ENCODE measurements at regions not wholly inside any gene's neighbourhood (a gene's known extent, or its start where the extent isn't known, plus 50 kb on each side); places are given as distances from the start of the nearest gene placed in this dataset.

DNA sequence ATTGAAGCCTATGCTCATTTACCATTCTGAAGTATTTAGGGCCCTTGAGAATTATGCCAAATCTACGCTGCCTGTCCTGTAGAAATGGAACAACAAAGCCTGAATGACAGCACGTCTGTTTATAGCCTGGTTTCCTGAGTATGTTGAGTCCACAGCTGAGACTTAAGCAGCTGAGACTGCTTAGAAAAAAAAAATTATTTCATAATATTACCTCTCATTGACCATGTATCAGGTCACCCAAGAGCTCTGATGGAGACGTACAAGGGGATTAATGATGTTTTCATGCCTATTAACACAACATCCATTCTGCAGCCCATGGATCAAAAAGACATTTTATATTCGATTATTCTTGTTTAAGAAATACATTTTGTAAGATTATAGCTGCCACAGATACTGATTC is 387.2 kb upstream of the NCAM2 start:
- no peak for DNase-seq

GRCh38 chr21:20613654-20614053 is 384.6 kb upstream of the NCAM2 start:
- no peak for DNase-seq

DNA sequence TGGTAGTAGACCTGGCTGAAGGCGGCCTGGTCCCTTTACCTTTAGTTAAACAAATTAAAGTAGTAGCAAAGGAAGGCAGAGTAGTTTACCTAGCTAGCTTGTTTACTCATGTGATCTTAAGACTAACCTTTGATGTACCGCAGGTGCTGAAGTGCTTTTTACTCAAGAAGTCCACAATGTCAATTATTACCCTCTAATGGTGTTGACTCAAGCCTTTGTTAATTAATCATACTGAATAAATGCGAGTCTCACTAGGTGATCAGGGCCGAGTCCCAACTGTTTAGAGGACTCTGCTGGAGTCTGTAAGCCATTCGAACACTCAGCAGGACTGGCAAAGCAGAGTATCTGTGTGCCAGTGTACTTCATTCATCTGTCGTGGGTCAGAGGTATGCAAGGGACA is 381.1 kb upstream of the NCAM2 start:
- DNase-seq, result no peak

DNA sequence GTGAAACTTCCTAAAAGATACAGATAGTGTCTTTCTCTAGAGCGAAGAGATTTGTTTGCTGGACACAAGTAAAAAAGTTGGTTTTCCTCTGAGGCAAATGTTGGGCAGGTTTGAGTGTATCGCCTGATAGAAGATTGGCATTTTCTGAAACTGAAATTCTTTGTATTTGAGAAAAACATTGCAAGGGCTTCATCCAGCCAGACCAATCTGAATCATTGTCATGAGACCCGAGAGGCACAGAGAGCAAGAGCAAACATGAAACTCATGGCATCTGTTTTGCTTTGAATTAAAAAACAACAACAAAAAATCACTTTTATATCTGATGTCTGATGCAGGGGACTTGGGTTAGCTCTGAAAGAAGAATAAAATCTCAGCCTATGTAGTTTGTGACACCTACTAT is 379.3 kb upstream of the NCAM2 start:
- DNase-seq, result no peak

DNA sequence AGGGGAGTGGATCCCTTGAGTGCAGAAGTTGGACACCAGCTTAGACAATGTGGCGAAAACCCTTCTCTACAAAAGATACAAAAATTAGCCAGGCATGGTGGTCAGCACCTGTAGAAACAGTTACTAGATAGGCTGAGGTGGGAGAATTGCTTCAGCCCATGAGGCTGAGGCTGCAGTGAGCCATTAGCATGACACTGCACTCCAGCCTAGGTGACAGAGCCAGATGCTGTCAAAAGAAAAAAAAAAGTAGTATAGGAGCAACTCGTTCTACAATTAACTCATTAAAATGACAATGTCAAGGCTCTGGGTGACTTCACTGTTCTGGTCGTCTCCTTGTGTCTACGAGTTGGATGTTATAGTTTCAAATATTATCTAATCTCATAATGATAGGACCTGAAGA is 370.6 kb upstream of the NCAM2 start:
- DNase-seq, result no peak

- DNase-seq, result no peak
Measured at GRCh38 chr21:20631633-20632032, 366.6 kb upstream of the NCAM2 start.

DNA sequence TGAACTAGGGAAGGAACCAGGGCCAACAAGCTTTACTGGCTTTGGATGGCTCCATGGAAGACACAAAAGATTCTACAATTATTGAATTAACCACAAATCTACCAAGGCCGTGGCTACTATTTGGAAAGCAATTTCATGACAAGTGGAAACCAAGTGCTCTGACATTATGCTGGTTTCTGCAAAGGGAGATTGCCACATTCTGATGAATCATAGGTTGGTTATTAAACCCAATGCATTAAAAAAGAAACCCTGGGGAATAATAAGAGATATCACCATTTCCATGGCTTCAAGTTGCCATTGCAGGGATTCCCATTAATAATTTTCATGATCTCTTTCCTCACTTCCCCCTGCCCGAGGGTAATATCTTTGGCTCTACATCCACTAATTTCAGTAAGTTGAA is 359.2 kb upstream of the NCAM2 start:
- no peak for DNase-seq

DNA sequence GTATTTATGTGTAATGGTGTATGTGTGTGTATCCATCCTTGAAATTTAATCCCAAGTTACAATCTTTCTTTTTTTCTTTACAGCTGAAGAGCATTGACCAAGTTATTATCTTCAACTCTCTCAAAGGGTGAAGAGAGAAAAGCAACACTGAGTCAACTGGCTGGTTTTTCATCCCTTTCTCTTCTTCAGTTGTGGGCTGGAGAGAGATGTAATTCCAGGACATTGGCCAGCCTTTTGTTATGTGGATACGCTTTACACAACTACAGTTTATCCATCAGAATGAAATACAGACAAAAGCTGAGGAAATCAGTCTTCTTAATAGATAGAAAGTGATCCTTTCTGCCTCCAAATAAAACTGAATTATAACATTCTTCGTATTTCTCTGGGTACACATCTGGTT is 357.0 kb upstream of the NCAM2 start:
- DNase-seq, result no peak

DNA sequence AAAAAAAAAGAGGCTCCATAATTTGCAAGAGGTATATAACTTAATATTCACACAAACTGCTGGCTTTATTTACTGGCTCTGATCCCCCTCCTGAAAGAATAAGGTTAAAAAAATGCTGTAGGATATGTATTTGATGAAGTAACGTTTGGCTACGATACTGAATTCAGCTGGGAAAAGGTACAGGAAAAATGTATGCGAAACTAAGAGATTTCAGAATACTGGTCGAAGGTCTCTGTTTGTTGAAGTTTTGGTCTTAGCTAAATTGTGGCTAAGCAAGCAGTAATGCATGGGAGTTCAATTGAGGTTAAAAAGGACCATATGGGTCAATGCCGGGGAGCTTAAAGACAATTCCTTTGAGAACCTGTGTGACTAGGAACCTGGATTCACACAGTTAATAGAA is 355.5 kb upstream of the NCAM2 start:
- no peak for DNase-seq

- no peak for DNase-seq
Measured at GRCh38 chr21:20644552-20644951, 353.7 kb upstream of the NCAM2 start.

- no peak for DNase-seq
Measured at GRCh38 chr21:20645344-20645743, 352.9 kb upstream of the NCAM2 start.

DNA sequence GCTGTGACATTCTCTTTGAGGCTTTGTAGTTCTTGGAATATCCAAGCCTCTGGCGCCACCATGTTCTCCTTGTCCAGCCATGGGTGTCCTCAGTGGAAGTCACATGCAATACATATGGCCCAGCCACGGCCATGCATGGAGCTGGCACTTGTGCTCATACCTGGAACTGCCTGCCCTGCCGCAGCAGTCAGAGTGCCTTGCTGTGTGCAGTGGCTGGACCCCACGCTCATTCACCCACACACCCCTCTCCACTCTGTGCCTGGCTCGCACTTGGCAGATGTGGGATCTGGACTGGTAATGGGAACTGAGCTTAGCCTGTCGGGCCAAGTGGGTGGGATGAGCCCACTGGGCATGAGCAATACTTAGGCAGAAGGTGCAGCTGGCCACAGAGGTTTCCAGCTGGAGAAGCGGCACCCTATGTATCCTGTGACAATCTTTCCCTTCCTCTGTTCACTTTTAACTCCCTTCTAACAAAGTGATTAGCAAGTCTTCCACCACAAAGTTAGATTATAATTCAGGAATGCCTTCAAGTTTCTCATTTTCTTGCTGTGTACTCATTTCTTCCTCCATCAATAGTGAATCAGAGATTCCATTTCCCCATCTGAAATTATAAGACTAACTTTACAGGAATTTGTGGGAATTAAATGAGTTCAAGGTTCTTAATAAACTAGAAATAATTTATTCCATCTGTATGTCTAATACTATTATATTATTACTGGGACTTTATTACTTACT is 351.6 kb upstream of the NCAM2 start:
- no peak for DNase-seq

GRCh38 chr21:20647607-20648006 is 350.6 kb upstream of the NCAM2 start:
- DNase-seq, result no peak

DNA sequence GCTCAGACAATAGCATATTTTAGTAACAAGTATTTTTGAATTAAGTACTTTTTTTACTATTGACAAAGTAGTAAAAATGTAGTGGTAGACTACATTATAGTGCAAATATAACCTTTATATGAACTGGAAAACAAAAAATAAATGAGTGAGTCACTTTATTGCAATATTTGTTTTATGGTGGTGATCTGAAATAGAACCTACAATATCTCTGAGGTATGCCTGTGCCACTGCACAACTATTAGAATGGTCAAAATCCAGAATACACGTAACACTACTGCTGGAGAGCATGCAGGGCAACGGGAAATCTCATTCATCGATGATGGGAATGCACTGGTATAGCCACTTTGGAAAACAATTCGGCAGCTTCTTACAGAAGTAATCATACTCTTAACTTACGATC is 349.0 kb upstream of the NCAM2 start:
- no peak for DNase-seq

DNA sequence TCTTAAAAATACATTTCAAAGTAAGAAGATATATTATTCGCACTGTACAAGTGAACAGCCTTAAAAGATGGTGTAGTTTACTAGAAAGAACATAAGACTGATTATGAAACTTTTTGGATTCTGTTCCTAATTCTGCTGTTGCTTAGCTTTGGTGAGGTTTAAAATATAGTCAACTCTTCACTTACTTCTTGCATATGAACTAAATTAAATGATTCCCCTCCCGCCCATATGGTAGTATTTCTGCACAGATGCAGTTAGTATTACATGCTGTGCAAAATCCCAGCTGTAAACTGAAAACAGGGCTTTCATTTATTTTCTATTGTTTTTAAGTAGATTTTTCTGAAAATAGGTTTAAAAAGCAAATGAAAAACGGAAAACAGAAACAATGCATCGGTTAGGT is 345.4 kb upstream of the NCAM2 start:
- no peak for DNase-seq

GRCh38 chr21:20661246-20661645 is 337.0 kb upstream of the NCAM2 start:
- DNase-seq, result no peak

DNA sequence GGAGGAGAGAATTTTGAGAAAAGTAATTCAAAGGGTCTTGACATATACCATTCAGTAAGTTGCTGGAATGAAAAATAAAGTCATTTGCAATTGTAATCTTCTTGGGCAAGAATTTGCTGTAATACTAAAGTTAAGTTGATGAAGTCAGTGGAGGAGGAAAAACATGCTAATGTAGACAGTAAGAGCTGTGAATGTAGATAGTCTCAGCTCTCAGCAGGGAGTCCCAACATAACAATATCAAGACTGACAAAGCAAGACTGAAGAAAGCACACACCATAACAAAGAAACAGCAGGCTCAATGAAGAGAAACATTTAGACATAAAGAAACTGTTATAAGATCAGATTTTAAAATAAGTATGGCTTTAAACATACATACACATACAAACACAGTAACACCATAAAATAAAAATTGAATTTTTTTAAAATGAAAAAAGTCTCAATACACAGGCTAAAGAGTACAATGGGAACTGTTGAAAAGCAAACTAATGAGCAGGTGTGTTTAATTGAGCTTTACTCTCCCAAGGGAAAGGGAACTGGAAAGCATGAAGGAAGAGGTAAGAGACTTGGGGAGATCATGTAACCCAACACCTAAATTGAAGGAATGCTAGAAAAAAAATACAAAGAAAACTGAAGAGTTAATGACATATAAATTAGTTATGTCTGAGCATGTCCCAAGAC is 336.3 kb upstream of the NCAM2 start:
- no peak for DNase-seq

- DNase-seq, result no peak
Measured at GRCh38 chr21:20662514-20662913, 335.7 kb upstream of the NCAM2 start.

DNA sequence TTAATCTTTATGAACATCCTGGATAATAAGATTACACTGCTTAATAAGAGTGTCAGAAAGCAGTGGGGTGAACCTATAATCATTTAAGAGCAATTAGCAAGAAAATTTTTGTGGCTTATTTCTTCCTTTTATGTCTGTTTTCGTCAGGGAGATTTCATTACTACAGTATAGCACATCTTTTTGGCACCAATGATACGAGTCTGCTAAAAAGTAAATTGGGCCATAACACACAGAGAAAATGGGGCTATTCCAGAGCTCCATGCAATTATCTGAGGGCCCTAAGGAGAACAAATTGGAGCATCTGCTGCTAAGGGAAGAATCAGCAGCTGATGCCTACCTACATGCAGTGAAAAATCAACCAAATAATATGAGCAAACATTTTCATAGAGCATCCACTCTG is 330.3 kb upstream of the NCAM2 start:
- no peak for DNase-seq

- no peak for DNase-seq
Measured at GRCh38 chr21:20685475-20685874, 312.7 kb upstream of the NCAM2 start.

GRCh38 chr21:20698585-20698984 is 299.6 kb upstream of the NCAM2 start:
- no peak for DNase-seq

- peak; percentile 1 for DNase-seq
Measured at GRCh38 chr21:20701235-20701634, 297.0 kb upstream of the NCAM2 start.

GRCh38 chr21:20703112-20703767 is 295.0 kb upstream of the NCAM2 start:
- no peak for DNase-seq

- no peak for DNase-seq
Measured at GRCh38 chr21:20720623-20721022, 277.6 kb upstream of the NCAM2 start.
